BJ (cell line): ENCODE measurements at regions not wholly inside any gene's neighbourhood (a gene's known extent, or its start where the extent isn't known, plus 50 kb on each side); places are given as distances from the start of the nearest gene placed in this dataset.
"Not testable (repeated sequence)": the region's sequence is repeated elsewhere in the genome, so short reads cannot be mapped to it uniquely, and the experiment has no call there.

Experiments
- CTCF ChIA-PET: fragments of 350-600 bp; formaldehyde crosslinking; extraction: SDS; loops from one replicate; lab custom pipeline; 2021; ENCODE audit warnings: antibody characterized with exemption, inconsistent platforms; lab: Yijun Ruan, JAX
- POLR2A ChIA-PET: fragments of 300-600 bp; sonication (Branson Sonifier 250); formaldehyde crosslinking; extraction: SDS; loops from one replicate; lab custom pipeline; 2021; ENCODE audit warnings: antibody characterized with exemption; lab: Charles Lee
- DNase-seq: peaks from one replicate; pipeline ENCODE4 v3.0.0-alpha.2; 2011; ENCODE audit warnings: low read depth
- H3K27me3 ChIP-seq: 2 replicates; pipeline ENCODE4 v1.6.0; 2011; ENCODE audit warnings: low read length; ENCODE audit not compliant: control insufficient read depth, insufficient read depth
- H3K36me3 ChIP-seq: 2 replicates; pipeline ENCODE4 v1.5.1; 2011; ENCODE audit warnings: low read length; ENCODE audit not compliant: control insufficient read depth, insufficient read depth
- H3K4me3 ChIP-seq: 2 replicates; pipeline ENCODE4 v1.5.1; 2011; ENCODE audit warnings: low read depth, mild to moderate bottlenecking, control low read depth, low read length
- CTCF ChIP-seq: IDR thresholded peaks from 2 replicates; pipeline ENCODE4 v1.5.1; 2011; ENCODE audit warnings: low read depth, mild to moderate bottlenecking, control low read depth, inconsistent platforms, low read length, moderate library complexity; ENCODE audit not compliant: insufficient read depth

GRCh38 chrX:101785142-101785541 is 125.5 kb upstream of the ARMCX2 start:
- POLR2A ChIA-PET = no interaction called here
- DNase-seq = no peak
- Histone ChIP-seq H3K36me3 (no peaks in the 10 kb centered on the region), H3K27me3 (no peaks in the 10 kb centered on the region), H3K4me3 (no peak overlapping the region)
- CTCF ChIA-PET = no interaction called here
- no peak for TF ChIP-seq CTCF

GRCh38 chrX:101780421-101780820 is 120.8 kb upstream of the ARMCX2 start:
- POLR2A ChIA-PET, H3K4me3 ChIP-seq, H3K27me3 ChIP-seq, CTCF ChIA-PET, H3K36me3 ChIP-seq, DNase-seq: not testable (repeated sequence)

GRCh38 chrX:101774340-101774739 is 114.7 kb upstream of the ARMCX2 start:
- DNase-seq = no peak
- no peak for TF ChIP-seq CTCF
- ChIA-PET POLR2A (no interaction called here), CTCF (interaction anchor here (1.2 kb wide), 1 partner anchor 316 kb away, joined by 3 read pairs; no protein-coding TSS in a partner anchor)
- Histone ChIP-seq H3K36me3 (no peaks in the 10 kb centered on the region), H3K27me3 (no peaks in the 10 kb centered on the region), H3K4me3 (no peak overlapping the region)

- H3K36me3 ChIP-seq = no peaks in the 10 kb centered on the region
- POLR2A ChIA-PET = no interaction called here
- no peak for DNase-seq
- no peak for TF ChIP-seq CTCF
- H3K4me3 ChIP-seq = no peak overlapping the region
- CTCF ChIA-PET = no interaction called here
- H3K27me3 ChIP-seq = no peaks in the 10 kb centered on the region
Observed at GRCh38 chrX:101764538-101764937, 104.9 kb upstream of the ARMCX2 start.

- POLR2A ChIA-PET = no interaction called here
- peak; percentile 42 for TF ChIP-seq CTCF
- no peak for DNase-seq
- no peak overlapping the region for H3K4me3 ChIP-seq
- H3K36me3 ChIP-seq = no peaks in the 10 kb centered on the region
- no peaks in the 10 kb centered on the region for H3K27me3 ChIP-seq
- CTCF ChIA-PET = interaction anchor here (0.6 to 1.8 kb wide), 6 partner anchors 15 to 344 kb away, joined by 3 to 14 read pairs (median 4); no protein-coding TSS in a partner anchor
Observed at GRCh38 chrX:101759000-101759399, 99.3 kb upstream of the ARMCX2 start.

- POLR2A ChIA-PET = no interaction called here
- DNase-seq = no peak
- no peaks in the 10 kb centered on the region for H3K27me3 ChIP-seq
- TF ChIP-seq CTCF = no peak
- H3K36me3 ChIP-seq = no peaks in the 10 kb centered on the region
- CTCF ChIA-PET = no interaction called here
- H3K4me3 ChIP-seq = no peak overlapping the region
Observed at GRCh38 chrX:101750744-101751143, 91.1 kb upstream of the ARMCX2 start.
